Right lobe of liver (tissue), 6 donors: ENCODE measurements at regions not wholly inside any gene's neighbourhood (a gene's known extent, or its start where the extent isn't known, plus 50 kb on each side); places are given as distances from the start of the nearest gene placed in this dataset.

Source experiments
- ATAC-seq, 4 donors: fragments of 200-7000 bp; cut with Tn5 transposase; one replicate each; pipeline ENCODE4 v1.9.1; 2020; ENCODE audit warnings: mild to moderate bottlenecking in 4 of 4, moderate library complexity in 4 of 4
- DNase-seq, 3 donors: peaks; one replicate each; pipeline ENCODE4 v3.0.0-alpha.2; 2020
- H3K27ac ChIP-seq, 3 donors: fragments of 200-600 bp; one replicate each; pipeline ENCODE4 v1.8.0; 2022
- H3K27me3 ChIP-seq, 2 donors: fragments of 200-600 bp; one replicate each; pipeline ENCODE4 v1.8.0; 2022
- H3K36me3 ChIP-seq, 4 donors: fragments of 200-600 bp; sonication (generic) in 1 of 4; one replicate each; pipeline versions ENCODE4 v1.5.1 to v1.8.0; 2017 to 2022; ENCODE audit warnings: control low read depth in 1 of 4
- H3K4me1 ChIP-seq, 4 donors: fragments of 200-600 bp; sonication (generic) in 1 of 4; one replicate each; pipeline versions ENCODE4 v1.5.1 to v1.8.0; 2017 to 2022; ENCODE audit warnings: control low read depth in 1 of 4
- H3K4me3 ChIP-seq, 3 donors: fragments of 200-600 bp; one replicate each; pipeline ENCODE4 v1.8.0; 2022
- H3K9me3 ChIP-seq, 4 donors: fragments of 200-600 bp; sonication (generic) in 1 of 4; one replicate each; pipeline versions ENCODE4 v1.5.1 to v1.8.0; 2017 to 2022; ENCODE audit warnings: control low read depth in 1 of 4
- POLR2A ChIP-seq: fragments of 450-650 bp; IDR thresholded peaks from one replicate; pipeline ENCODE4 v1.6.1; 2017; ENCODE audit warnings: antibody characterized with exemption, mild to moderate bottlenecking
- WGBS: methylation state at CpG from one replicate; pipeline ENCODE4 v1.1.6; 2018; ENCODE audit warnings: low coverage, low lambda C conversion rate; ENCODE audit not compliant: insufficient coverage; ENCODE audit errors: missing lambda C conversion rate; 5-methylcytosine and 5-hydroxymethylcytosine counted together
- intact Hi-C, 2 donors: fragments of 100-400 bp; cut with DNase I; formaldehyde crosslinking; loops; one replicate each; pipeline versions ENCODE4 v1.11.2 to v1.14.1; 2022
- TF ChIP-seq, protein P1 (sequence below), 4 donors: fragments of 200-600 bp in 3 of 4; fragments of 450-650 bp in 1 of 4; IDR thresholded peaks; one replicate each; pipeline versions ENCODE4 v1.5.1 to v1.8.0; 2016 to 2022; ENCODE audit warnings: antibody characterized with exemption in 4 of 4, mild to moderate bottlenecking in 2 of 4
- donor health status: DM: no; HTN: yes; CAD: no.
- donor health status: DM: no; HTN: no; CAD: no.
- donor health status: DM: no; HTN: no; CAD: no.
- donor health status: DM: no; HTN: yes; CAD: no.
- donor health status: DM: no; HTN: yes; CAD: no.

DNA sequence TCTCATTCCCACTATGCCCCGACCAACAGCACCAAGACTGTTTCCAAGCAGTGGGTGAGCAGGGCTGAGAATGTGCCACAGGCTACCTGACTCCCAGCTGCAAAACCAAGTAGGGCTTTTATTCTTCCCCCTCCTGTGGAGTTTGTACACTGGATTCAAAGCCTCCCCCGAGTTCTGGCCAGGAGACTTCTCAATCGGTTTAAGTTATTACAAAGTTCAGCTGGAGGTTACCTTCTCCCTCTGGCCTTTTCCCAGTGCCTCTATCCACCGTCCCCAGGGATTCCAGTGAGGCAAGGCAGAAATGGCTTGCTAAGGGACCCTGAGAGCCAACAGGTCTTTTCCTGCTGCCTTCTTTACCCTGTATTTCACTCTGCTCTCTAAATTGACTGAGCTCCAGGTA lies 217.0 kb downstream of the ADGRG6 start:
- no peaks in the 10 kb centered on the region for H3K9me3 ChIP-seq
- no peak for TF ChIP-seq POLR2A
- TF ChIP-seq, protein P1, sequence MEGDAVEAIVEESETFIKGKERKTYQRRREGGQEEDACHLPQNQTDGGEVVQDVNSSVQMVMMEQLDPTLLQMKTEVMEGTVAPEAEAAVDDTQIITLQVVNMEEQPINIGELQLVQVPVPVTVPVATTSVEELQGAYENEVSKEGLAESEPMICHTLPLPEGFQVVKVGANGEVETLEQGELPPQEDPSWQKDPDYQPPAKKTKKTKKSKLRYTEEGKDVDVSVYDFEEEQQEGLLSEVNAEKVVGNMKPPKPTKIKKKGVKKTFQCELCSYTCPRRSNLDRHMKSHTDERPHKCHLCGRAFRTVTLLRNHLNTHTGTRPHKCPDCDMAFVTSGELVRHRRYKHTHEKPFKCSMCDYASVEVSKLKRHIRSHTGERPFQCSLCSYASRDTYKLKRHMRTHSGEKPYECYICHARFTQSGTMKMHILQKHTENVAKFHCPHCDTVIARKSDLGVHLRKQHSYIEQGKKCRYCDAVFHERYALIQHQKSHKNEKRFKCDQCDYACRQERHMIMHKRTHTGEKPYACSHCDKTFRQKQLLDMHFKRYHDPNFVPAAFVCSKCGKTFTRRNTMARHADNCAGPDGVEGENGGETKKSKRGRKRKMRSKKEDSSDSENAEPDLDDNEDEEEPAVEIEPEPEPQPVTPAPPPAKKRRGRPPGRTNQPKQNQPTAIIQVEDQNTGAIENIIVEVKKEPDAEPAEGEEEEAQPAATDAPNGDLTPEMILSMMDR (IDR thresholded peaks at IDR 0.05): no peak
- H3K4me3 ChIP-seq: no peak overlapping the region
- no peak overlapping the region for H3K27ac ChIP-seq
- intact Hi-C loops: no loop called here
- DNase-seq: no peak
- 60% methylated on average over 1 of the region's 4 CpGs for WGBS
- no peak for ATAC-seq
- no peaks in the 10 kb centered on the region for H3K4me1 ChIP-seq
- H3K36me3 ChIP-seq: no peaks in the 10 kb centered on the region
- no peaks in the 10 kb centered on the region for H3K27me3 ChIP-seq

DNA sequence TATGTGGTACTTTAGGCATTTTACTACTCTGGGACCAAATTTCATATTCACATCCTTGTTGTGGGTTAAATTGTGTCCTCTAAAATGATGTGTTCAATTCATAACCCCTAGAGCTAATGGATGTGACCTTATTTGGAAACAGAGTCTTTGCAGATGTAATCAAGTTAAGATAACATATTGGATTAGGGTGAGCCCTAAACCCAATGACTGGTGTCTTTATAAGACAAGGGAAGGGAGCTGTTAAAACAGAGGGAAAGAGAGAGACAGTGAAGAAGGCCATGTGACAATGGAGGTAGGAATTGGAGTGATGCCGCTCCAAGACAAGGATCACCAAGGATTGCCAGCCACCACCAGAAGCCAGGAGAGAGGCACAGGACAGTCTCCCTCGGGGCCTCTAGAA lies 220.0 kb downstream of the ADGRG6 start:
- intact Hi-C loops: no loop called here
- H3K4me3 ChIP-seq: no peak overlapping the region
- H3K9me3 ChIP-seq: no peaks in the 10 kb centered on the region
- TF ChIP-seq, protein P1 (IDR thresholded peaks at IDR 0.05): no peak
- TF ChIP-seq POLR2A: no peak
- ATAC-seq: no peak
- no peaks in the 10 kb centered on the region for H3K36me3 ChIP-seq
- no peak for DNase-seq
- no peak overlapping the region for H3K27ac ChIP-seq
- no peaks in the 10 kb centered on the region for H3K27me3 ChIP-seq
- WGBS: no CpG with 5 or more reads among the region's 2 CpGs
- no peaks in the 10 kb centered on the region for H3K4me1 ChIP-seq

DNA sequence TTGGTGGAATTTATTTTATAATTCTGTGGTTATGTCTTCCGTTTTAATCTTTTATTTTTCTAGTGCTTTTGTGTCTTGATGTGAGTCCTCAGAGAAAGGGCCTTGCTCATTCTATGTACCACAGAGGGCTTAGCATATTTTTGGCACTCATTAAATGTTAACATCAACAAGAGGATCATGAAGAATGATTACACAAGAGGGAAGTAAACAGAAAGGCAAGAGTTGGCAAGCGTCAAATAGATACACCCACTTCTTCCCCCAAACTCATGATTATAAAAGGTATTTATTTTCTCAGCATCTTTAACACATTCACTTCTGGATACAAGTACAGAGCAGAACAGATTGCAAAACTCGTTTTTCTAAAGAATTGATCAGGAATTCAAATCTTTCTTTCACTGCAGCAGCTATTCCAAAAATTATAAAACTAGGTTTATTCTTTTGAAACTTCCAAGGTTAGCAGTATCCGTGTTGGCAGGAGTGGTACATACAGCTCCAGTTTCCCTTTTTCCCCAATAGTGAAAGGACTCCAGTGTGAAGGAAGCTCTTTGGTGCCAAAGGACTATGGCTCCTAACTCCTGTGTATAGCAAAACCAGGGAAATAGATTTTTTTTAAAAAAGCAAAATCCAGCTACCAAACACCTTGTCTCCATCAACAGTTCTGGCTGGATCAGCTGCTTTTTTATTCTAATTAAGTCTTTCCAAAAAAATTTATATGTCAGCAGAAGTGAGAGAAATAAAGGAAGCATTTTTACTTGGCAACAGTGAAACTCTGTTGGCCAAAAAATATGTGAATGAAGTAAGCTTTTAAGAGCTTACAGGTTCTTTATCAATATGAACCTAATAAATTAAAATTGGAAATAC lies 221.9 kb downstream of the ADGRG6 start:
- Histone ChIP-seq H3K9me3 (no peaks in the 10 kb centered on the region), H3K36me3 (no peaks in the 10 kb centered on the region), H3K4me1 (no peaks in the 10 kb centered on the region), H3K27me3 (no peaks in the 10 kb centered on the region), H3K4me3 (no peak overlapping the region), H3K27ac (no peak overlapping the region)
- WGBS: 35% methylated on average over 4 of the region's 4 CpGs
- DNase-seq (no peak), ATAC-seq (peak in 3 of 4 donors; percentile 72 to 82 (median 75))
- intact Hi-C loops: no loop called here
- TF ChIP-seq, protein P1 (IDR thresholded peaks at IDR 0.05): no peak
- no peak for TF ChIP-seq POLR2A

DNA sequence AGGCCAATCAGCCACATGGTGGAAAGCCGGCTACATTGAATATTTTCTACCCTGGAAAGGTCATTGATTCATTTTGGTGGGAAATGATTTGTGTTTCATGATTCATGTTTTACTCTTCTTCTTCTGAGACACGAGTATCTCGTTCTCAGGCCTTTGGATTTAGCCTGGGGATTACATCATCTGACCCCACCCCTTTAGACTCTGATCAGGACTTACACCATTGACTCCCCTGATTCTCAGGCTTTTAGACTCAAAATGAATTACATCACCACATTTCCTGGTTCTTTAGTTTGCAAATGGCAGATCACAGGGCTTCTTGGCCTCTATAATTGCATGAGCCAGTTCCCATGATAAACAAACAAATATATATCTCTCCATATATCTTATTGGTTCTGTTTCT lies 228.8 kb downstream of the ADGRG6 start:
- Histone ChIP-seq H3K9me3 (no peaks in the 10 kb centered on the region), H3K27me3 (no peaks in the 10 kb centered on the region), H3K36me3 (no peaks in the 10 kb centered on the region), H3K4me3 (no peak overlapping the region), H3K4me1 (no peaks in the 10 kb centered on the region), H3K27ac (no peak overlapping the region)
- ATAC-seq: no peak
- DNase-seq: no peak
- no peak for TF ChIP-seq POLR2A
- TF ChIP-seq, protein P1 (IDR thresholded peaks at IDR 0.05): no peak
- intact Hi-C loops: no loop called here
- WGBS: 51% methylated on average over 3 of the region's 3 CpGs
